Loucy (cell line): ENCODE measurements at regions not wholly inside any gene's neighbourhood (a gene's known extent, or its start where the extent isn't known, plus 50 kb on each side); places are given as distances from the start of the nearest gene placed in this dataset.

ENCODE experiments used
- H2AFZ ChIP-seq: fragments of 200-600 bp; sonication (generic); 2 replicates; pipeline ENCODE4 v1.6.0; 2016; ENCODE audit warnings: antibody characterized with exemption, mild to moderate bottlenecking, low read length, moderate library complexity
- H3F3A ChIP-seq: fragments of 200-600 bp; 2 replicates; pipeline ENCODE4 v1.6.0; 2016; ENCODE audit warnings: antibody characterized with exemption, low read depth, mild to moderate bottlenecking
- H3K27me3 ChIP-seq: fragments of 200-600 bp; sonication (generic); 2 replicates; pipeline ENCODE4 v1.6.1; 2014; ENCODE audit warnings: low read length, mild to moderate bottlenecking; ENCODE audit not compliant: insufficient read depth, poor library complexity, severe bottlenecking
- H3K36me3 ChIP-seq: fragments of 200-600 bp; sonication (generic); 2 replicates; pipeline ENCODE4 v1.6.1; 2016; ENCODE audit warnings: low read length; ENCODE audit not compliant: insufficient read depth
- H3K4me1 ChIP-seq: fragments of 200-600 bp; sonication (generic); 2 replicates; pipeline ENCODE4 v1.5.1; 2014; ENCODE audit warnings: low read length, mild to moderate bottlenecking; ENCODE audit not compliant: insufficient read depth, poor library complexity, severe bottlenecking
- H3K4me2 ChIP-seq: fragments of 200-600 bp; sonication (generic); 2 replicates; pipeline ENCODE4 v1.6.0; 2014; ENCODE audit warnings: antibody characterized with exemption, low read length, low read depth, mild to moderate bottlenecking; ENCODE audit not compliant: poor library complexity, severe bottlenecking
- H3K4me3 ChIP-seq: fragments of 200-600 bp; sonication (generic); 2 replicates; pipeline ENCODE4 v1.5.1; 2014; ENCODE audit warnings: low read length, mild to moderate bottlenecking, mixed read lengths; ENCODE audit not compliant: poor library complexity, severe bottlenecking
- H3K79me2 ChIP-seq: fragments of 200-600 bp; sonication (generic); 2 replicates; pipeline ENCODE4 v1.6.1; 2014; ENCODE audit warnings: low read length; ENCODE audit not compliant: insufficient read depth
- H3K9ac ChIP-seq: fragments of 200-600 bp; sonication (generic); 2 replicates; pipeline ENCODE4 v1.6.0; 2014; ENCODE audit warnings: mild to moderate bottlenecking, low read depth, low read length, moderate library complexity; ENCODE audit not compliant: poor library complexity, severe bottlenecking
- H3K9me2 ChIP-seq: fragments of 200-600 bp; sonication (generic); replicated peaks from 2 replicates; pipeline ENCODE4 v1.6.1; 2016; ENCODE audit warnings: low read depth, low read length, mixed read lengths
- H3K9me3 ChIP-seq: fragments of 200-600 bp; sonication (generic); 2 replicates; pipeline ENCODE4 v1.6.1; 2014; ENCODE audit warnings: mild to moderate bottlenecking, antibody characterized with exemption, low read length, low read depth; ENCODE audit not compliant: insufficient read depth
- H4K20me1 ChIP-seq: fragments of 200-600 bp; sonication (generic); 2 replicates; pipeline ENCODE4 v1.6.0; 2014; ENCODE audit warnings: antibody characterized with exemption, low read length, mild to moderate bottlenecking; ENCODE audit not compliant: insufficient read depth, poor library complexity, severe bottlenecking
- CTCF ChIP-seq: fragments of 200-600 bp; sonication (generic); conservative IDR thresholded peaks from 2 replicates; pipeline ENCODE4 v1.5.1; 2014; ENCODE audit warnings: mild to moderate bottlenecking, antibody characterized with exemption, low read length
- EZH2phosphoT487 ChIP-seq: fragments of 200-600 bp; IDR thresholded peaks from 2 replicates; pipeline ENCODE4 v1.6.1; 2018; ENCODE audit warnings: antibody characterized with exemption, mild to moderate bottlenecking, moderate library complexity, borderline replicate concordance

- Histone ChIP-seq H3K9ac (no peak overlapping the region), H3K27me3 (no peaks in the 10 kb centered on the region), H2AFZ (no peak overlapping the region), H3K79me2 (no peaks in the 10 kb centered on the region), H3F3A (no peaks in the 10 kb centered on the region), H3K4me2 (no peak overlapping the region), H3K4me3 (no peak overlapping the region), H3K9me3 (no peaks in the 10 kb centered on the region), H3K36me3 (no peaks in the 10 kb centered on the region), H3K4me1 (no peaks in the 10 kb centered on the region), H4K20me1 (no peaks in the 10 kb centered on the region), H3K9me2 (no peaks in the 10 kb centered on the region)
- TF ChIP-seq CTCF, result no peak
- no peak for TF ChIP-seq EZH2phosphoT487
These were observed 112.5 kb upstream of the CD82 start for GRCh38 chr11:44452827-44453572.

GRCh38 chr11:44453871-44454270 lies 111.6 kb upstream of the CD82 start:
- H3K27me3 ChIP-seq, result no peaks in the 10 kb centered on the region
- no peaks in the 10 kb centered on the region for H3F3A ChIP-seq
- no peaks in the 10 kb centered on the region for H4K20me1 ChIP-seq
- TF ChIP-seq EZH2phosphoT487 (no peak), CTCF (no peak)
- no peaks in the 10 kb centered on the region for H3K9me2 ChIP-seq
- H3K9me3 ChIP-seq, result no peaks in the 10 kb centered on the region
- H3K79me2 ChIP-seq, result no peaks in the 10 kb centered on the region
- H3K4me1 ChIP-seq, result no peaks in the 10 kb centered on the region
- no peak overlapping the region for H3K4me2 ChIP-seq
- no peak overlapping the region for H3K9ac ChIP-seq
- no peak overlapping the region for H2AFZ ChIP-seq
- no peak overlapping the region for H3K4me3 ChIP-seq
- H3K36me3 ChIP-seq, result no peaks in the 10 kb centered on the region

- no peaks in the 10 kb centered on the region for H3K79me2 ChIP-seq
- H3K9me3 ChIP-seq, result no peaks in the 10 kb centered on the region
- no peaks in the 10 kb centered on the region for H3K36me3 ChIP-seq
- no peaks in the 10 kb centered on the region for H4K20me1 ChIP-seq
- H3K9ac ChIP-seq, result no peak overlapping the region
- H3F3A ChIP-seq, result no peaks in the 10 kb centered on the region
- no peak overlapping the region for H3K4me2 ChIP-seq
- no peaks in the 10 kb centered on the region for H3K27me3 ChIP-seq
- no peak overlapping the region for H2AFZ ChIP-seq
- no peak overlapping the region for H3K4me3 ChIP-seq
- TF ChIP-seq CTCF (no peak), EZH2phosphoT487 (no peak)
- no peaks in the 10 kb centered on the region for H3K9me2 ChIP-seq
- no peaks in the 10 kb centered on the region for H3K4me1 ChIP-seq
These were observed 110.8 kb upstream of the CD82 start for GRCh38 chr11:44454666-44455065.
